PC-3 (cell line): ENCODE measurements at regions not wholly inside any gene's neighbourhood (a gene's known extent, or its start where the extent isn't known, plus 50 kb on each side); places are given as distances from the start of the nearest gene placed in this dataset.

Experiments used
- ATAC-seq: fragments of 200-7000 bp; cut with Tn5 transposase; 2 replicates; pipeline ENCODE4 v1.9.1; 2020; ENCODE audit warnings: mild to moderate bottlenecking, moderate library complexity
- BruUV-seq: library from RNA; stranded (reverse); fragments of 400-500 nt; replicated peaks from 2 replicates; lab custom pipeline; 2021; lab: Mats Ljungman, UMichigan
- CTCF ChIA-PET: fragments of 300-600 bp; sonication (Branson Sonifier 250); formaldehyde crosslinking; loops from one replicate; lab custom pipeline; 2022; ENCODE audit warnings: antibody characterized with exemption; lab: Charles Lee
- POLR2A ChIA-PET: fragments of 300-600 bp; sonication (Branson Sonifier 250); formaldehyde crosslinking; loops from one replicate; lab custom pipeline; 2022; ENCODE audit warnings: antibody characterized with exemption; ENCODE audit not compliant: unreplicated experiment; lab: Charles Lee
- DNase-seq: peaks from one replicate; pipeline ENCODE4 v3.0.0-alpha.2; 2015
- H2AFZ ChIP-seq: fragments of 300-600 bp; sonication (generic); 2 replicates; pipeline ENCODE4 v1.6.0; 2016; ENCODE audit warnings: antibody characterized with exemption, low read length
- H3F3A ChIP-seq: fragments of 300-600 bp; sonication (generic); one replicate; pipeline ENCODE4 v1.6.0; 2017; ENCODE audit warnings: antibody characterized with exemption, low read length, control low read depth, mild to moderate bottlenecking; ENCODE audit not compliant: unreplicated experiment
- H3K27ac ChIP-seq: fragments of 300-600 bp; sonication (generic); 2 replicates; pipeline ENCODE4 v1.5.1; 2016; ENCODE audit warnings: mild to moderate bottlenecking, low read length
- H3K27me3 ChIP-seq: fragments of 300-600 bp; sonication (generic); 2 replicates; pipeline ENCODE4 v1.6.1; 2016; ENCODE audit warnings: low read length, mixed read lengths
- H3K36me3 ChIP-seq: fragments of 300-600 bp; sonication (generic); 2 replicates; pipeline ENCODE4 v1.6.1; 2016; ENCODE audit warnings: low read depth, mixed run types, low read length, mixed read lengths
- H3K4me1 ChIP-seq: fragments of 300-600 bp; sonication (generic); 2 replicates; pipeline ENCODE4 v1.5.1; 2016; ENCODE audit warnings: low read length; ENCODE audit not compliant: insufficient read depth
- H3K4me2 ChIP-seq: fragments of 300-600 bp; sonication (generic); 2 replicates; pipeline ENCODE4 v1.6.0; 2016; ENCODE audit warnings: low read length
- H3K4me3 ChIP-seq: fragments of 300-600 bp; sonication (generic); 2 replicates; pipeline ENCODE4 v1.5.1; 2016; ENCODE audit warnings: mild to moderate bottlenecking, low read length, mixed read lengths
- H3K79me2 ChIP-seq: fragments of 300-600 bp; sonication (generic); 2 replicates; pipeline ENCODE4 v1.6.1; 2017; ENCODE audit warnings: low read length, mixed read lengths
- H3K9ac ChIP-seq: fragments of 300-600 bp; sonication (generic); 2 replicates; pipeline ENCODE4 v1.6.0; 2016; ENCODE audit warnings: mild to moderate bottlenecking, low read length
- H3K9me2 ChIP-seq: fragments of 300-600 bp; sonication (generic); replicated peaks from 2 replicates; pipeline ENCODE4 v1.6.1; 2016; ENCODE audit warnings: mixed run types, low read length, mixed read lengths
- H3K9me3 ChIP-seq: fragments of 300-600 bp; sonication (generic); 2 replicates; pipeline ENCODE4 v1.6.1; 2016; ENCODE audit warnings: low read length, mixed read lengths
- H4K20me1 ChIP-seq: fragments of 300-600 bp; sonication (generic); 2 replicates; pipeline ENCODE4 v1.6.1; 2016; ENCODE audit warnings: low read length, mixed read lengths
- EZH2 ChIP-seq: fragments of 300-600 bp; sonication (generic); IDR thresholded peaks from one replicate; pipeline ENCODE4 v1.6.1; 2017; ENCODE audit warnings: antibody characterized with exemption, mild to moderate bottlenecking, low read length; ENCODE audit not compliant: unreplicated experiment
- EZH2phosphoT487 ChIP-seq: fragments of 300-600 bp; sonication (generic); IDR thresholded peaks from 2 replicates; pipeline ENCODE4 v1.6.1; 2018; ENCODE audit warnings: mild to moderate bottlenecking, antibody characterized with exemption, low read length, borderline replicate concordance
- intact Hi-C: fragments of 100-400 bp; cut with micrococcal nuclease; formaldehyde crosslinking; loops from 2 replicates; pipeline ENCODE4 v1.9.0; 2023
- TF ChIP-seq, protein P1 (sequence below): fragments of 300-600 bp; sonication (generic); conservative IDR thresholded peaks from 2 replicates; pipeline ENCODE4 v1.5.1; 2017; ENCODE audit warnings: antibody characterized with exemption, low read depth, mild to moderate bottlenecking, low read length

DNA sequence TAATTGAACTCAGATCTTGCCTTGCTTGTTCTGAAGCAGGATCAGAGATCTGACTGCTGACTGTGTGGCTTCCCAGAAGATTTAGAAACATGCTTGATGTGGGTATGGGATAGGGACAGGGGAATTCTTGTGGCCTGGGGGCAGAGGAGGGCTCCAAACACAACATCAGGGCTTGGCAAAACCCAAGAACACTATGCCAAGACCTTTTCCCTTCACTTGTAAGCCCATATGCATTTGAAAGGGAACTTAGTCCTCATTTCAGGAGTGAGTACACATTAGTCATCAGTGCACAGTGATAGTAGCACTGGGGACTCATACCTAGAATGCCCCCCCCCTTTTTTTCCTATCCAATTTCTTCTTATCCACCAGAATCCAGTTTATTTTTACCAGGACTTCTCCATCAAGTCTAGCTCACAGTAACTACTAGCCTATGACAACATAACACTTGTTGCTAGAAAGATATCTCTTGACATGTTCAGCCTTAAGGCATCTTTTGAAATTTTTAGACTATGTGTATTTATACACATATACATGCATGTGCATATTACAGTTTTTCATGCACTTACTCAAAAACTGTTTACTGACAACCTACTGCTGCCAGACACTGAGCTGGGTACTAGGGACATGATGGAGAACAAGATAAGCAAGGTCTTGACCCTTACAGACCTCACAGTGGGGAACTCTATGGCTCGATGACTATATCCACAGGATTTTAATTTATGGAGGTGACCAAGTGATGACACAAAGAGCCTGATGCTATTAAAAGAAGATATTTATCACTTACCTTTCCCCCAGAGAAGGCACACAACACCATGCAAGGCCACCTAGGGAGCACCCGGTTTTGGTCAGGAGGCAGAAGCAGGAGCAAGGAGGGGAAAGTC is 158.3 kb upstream of the MAP3K1 start:
- DNase-seq: peak; percentile 78
- no TSS peak for BruUV-seq
- Histone ChIP-seq H3K4me2 (peak overlapping the region; percentile 73), H3K27me3 (no peaks in the 10 kb centered on the region), H3K4me1 (peaks cover 39% of the 10 kb centered on the region), H2AFZ (no peak overlapping the region), H3K4me3 (peak overlapping the region; percentile 18; the same call in 1 of the 2 replicates), H3K27ac (peak overlapping the region; percentile 91), H3K36me3 (no peaks in the 10 kb centered on the region), H3F3A (no peaks in the 10 kb centered on the region), H4K20me1 (no peaks in the 10 kb centered on the region), H3K9me2 (no peaks in the 10 kb centered on the region), H3K9me3 (no peaks in the 10 kb centered on the region), H3K79me2 (no peaks in the 10 kb centered on the region), H3K9ac (peak overlapping the region; percentile 41; the same call in 1 of the 2 replicates)
- CTCF ChIA-PET: interaction anchor here (0.6 kb wide), 1 partner anchor 69 kb away, joined by 3 read pairs; no protein-coding TSS in a partner anchor
- peak; percentile 75 for ATAC-seq
- TF ChIP-seq, protein P1, sequence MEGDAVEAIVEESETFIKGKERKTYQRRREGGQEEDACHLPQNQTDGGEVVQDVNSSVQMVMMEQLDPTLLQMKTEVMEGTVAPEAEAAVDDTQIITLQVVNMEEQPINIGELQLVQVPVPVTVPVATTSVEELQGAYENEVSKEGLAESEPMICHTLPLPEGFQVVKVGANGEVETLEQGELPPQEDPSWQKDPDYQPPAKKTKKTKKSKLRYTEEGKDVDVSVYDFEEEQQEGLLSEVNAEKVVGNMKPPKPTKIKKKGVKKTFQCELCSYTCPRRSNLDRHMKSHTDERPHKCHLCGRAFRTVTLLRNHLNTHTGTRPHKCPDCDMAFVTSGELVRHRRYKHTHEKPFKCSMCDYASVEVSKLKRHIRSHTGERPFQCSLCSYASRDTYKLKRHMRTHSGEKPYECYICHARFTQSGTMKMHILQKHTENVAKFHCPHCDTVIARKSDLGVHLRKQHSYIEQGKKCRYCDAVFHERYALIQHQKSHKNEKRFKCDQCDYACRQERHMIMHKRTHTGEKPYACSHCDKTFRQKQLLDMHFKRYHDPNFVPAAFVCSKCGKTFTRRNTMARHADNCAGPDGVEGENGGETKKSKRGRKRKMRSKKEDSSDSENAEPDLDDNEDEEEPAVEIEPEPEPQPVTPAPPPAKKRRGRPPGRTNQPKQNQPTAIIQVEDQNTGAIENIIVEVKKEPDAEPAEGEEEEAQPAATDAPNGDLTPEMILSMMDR: no peak
- TF ChIP-seq EZH2 (no peak), EZH2phosphoT487 (no peak)
- intact Hi-C loops: no loop called here
- POLR2A ChIA-PET: interaction anchor here (0.7 kb wide), 1 partner anchor 327 kb away, joined by 4 read pairs; no protein-coding TSS in a partner anchor

DNA sequence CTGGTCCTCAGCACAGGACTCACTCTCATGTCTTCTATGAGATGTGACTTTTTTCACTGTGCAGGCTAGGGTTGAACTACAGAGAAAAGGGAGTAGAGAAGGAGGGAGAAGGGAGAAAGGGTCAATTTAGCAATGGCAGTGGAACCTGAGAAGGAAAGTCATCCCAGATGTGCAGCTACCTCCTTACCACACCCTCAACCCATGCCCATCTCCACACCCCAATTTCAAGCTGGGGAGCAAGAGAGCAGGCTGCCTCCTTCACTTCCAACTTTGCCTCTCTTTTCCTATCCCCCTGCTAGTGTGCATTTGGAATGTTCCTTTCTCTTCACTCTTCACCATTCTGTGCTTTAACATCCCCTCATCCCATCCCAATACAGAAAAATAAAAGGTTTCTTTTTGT is 163.5 kb upstream of the MAP3K1 start:
- ATAC-seq: no peak
- Histone ChIP-seq H3K79me2 (no peaks in the 10 kb centered on the region), H2AFZ (no peak overlapping the region), H3K27ac (no peak overlapping the region), H3K9me2 (no peaks in the 10 kb centered on the region), H3K4me1 (peaks cover 12% of the 10 kb centered on the region), H3K36me3 (no peaks in the 10 kb centered on the region), H3K27me3 (no peaks in the 10 kb centered on the region), H4K20me1 (no peaks in the 10 kb centered on the region), H3K4me2 (no peak overlapping the region), H3K9me3 (no peaks in the 10 kb centered on the region), H3K9ac (no peak overlapping the region), H3F3A (no peaks in the 10 kb centered on the region), H3K4me3 (no peak overlapping the region)
- ChIA-PET CTCF (no interaction called here), POLR2A (no interaction called here)
- BruUV-seq: no TSS peak
- DNase-seq: no peak
- intact Hi-C loops: no loop called here
- no peak for TF ChIP-seq EZH2
- TF ChIP-seq EZH2phosphoT487: no peak
- TF ChIP-seq, protein P1: no peak

DNA sequence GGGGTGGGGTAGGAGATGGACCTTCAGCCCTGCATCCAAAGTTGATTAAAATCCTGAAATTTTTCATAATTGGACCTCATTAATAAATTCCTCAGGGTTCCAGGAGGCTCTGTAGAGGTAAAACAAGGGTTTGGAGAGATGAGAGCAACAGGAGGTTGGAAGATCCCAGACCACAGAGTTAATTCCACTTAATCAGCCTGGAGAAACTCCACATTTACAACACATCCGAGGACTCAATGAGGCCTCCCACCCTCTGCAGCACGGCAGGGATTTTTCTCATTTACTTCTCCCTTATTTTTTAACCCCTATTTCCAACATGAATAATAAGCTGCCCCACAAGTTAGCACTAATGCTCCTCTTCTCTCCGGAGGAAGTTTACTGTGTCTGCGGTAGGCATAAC is 165.0 kb upstream of the MAP3K1 start:
- no peaks in the 10 kb centered on the region for H3K36me3 ChIP-seq
- no peak for ATAC-seq
- DNase-seq: no peak
- H3K9ac ChIP-seq: no peak overlapping the region
- CTCF ChIA-PET: no interaction called here
- H2AFZ ChIP-seq: no peak overlapping the region
- H3F3A ChIP-seq: no peaks in the 10 kb centered on the region
- intact Hi-C loops: no loop called here
- no peak overlapping the region for H3K27ac ChIP-seq
- no peaks in the 10 kb centered on the region for H3K79me2 ChIP-seq
- no peaks in the 10 kb centered on the region for H3K9me2 ChIP-seq
- no peaks in the 10 kb centered on the region for H3K27me3 ChIP-seq
- no TSS peak for BruUV-seq
- TF ChIP-seq, protein P1: no peak
- no peak for TF ChIP-seq EZH2phosphoT487
- no peak for TF ChIP-seq EZH2
- no peak overlapping the region for H3K4me2 ChIP-seq
- H3K4me3 ChIP-seq: no peak overlapping the region
- H3K9me3 ChIP-seq: no peaks in the 10 kb centered on the region
- POLR2A ChIA-PET: no interaction called here
- no peaks in the 10 kb centered on the region for H3K4me1 ChIP-seq
- no peaks in the 10 kb centered on the region for H4K20me1 ChIP-seq
